ENCODE measurements at regions not wholly inside any gene's neighbourhood (a gene's known extent, or its start where the extent isn't known, plus 50 kb on each side); places are given as distances from the start of the nearest gene placed in this dataset.

GRCh38 chr13:99652141-99652540 lies 150.9 kb downstream of the TM9SF2 start:
- DNase-seq (ENCODE audit: extremely low read depth, low read depth), result no peak
- H3K4me3 ChIP-seq (replicated peaks; ENCODE audit: low read depth, low read length), result no peak overlapping the region
- TF ChIP-seq CTCF (IDR thresholded peaks at IDR 0.05; ENCODE audit: low read depth, low read length, missing control alignments), result no peak

- DNase-seq (ENCODE audit: extremely low read depth, low read depth), result no peak
- no peak overlapping the region for H3K4me3 ChIP-seq (replicated peaks; ENCODE audit: low read depth, low read length)
- no peak for TF ChIP-seq CTCF (IDR thresholded peaks at IDR 0.05; ENCODE audit: low read depth, low read length, missing control alignments)
These were observed 149.7 kb downstream of the TM9SF2 start for GRCh38 chr13:99651016-99651415.

- no peak for DNase-seq (ENCODE audit: extremely low read depth, low read depth)
- H3K4me3 ChIP-seq (replicated peaks; ENCODE audit: low read depth, low read length), result no peak overlapping the region
- no peak for TF ChIP-seq CTCF (IDR thresholded peaks at IDR 0.05; ENCODE audit: low read depth, low read length, missing control alignments)
These were observed 149.1 kb downstream of the TM9SF2 start for GRCh38 chr13:99650410-99650809.

GRCh38 chr13:99648927-99649326 lies 147.7 kb downstream of the TM9SF2 start:
- no peak overlapping the region for H3K4me3 ChIP-seq (replicated peaks; ENCODE audit: low read depth, low read length)
- DNase-seq (ENCODE audit: extremely low read depth, low read depth), result no peak
- no peak for TF ChIP-seq CTCF (IDR thresholded peaks at IDR 0.05; ENCODE audit: low read depth, low read length, missing control alignments)

- H3K4me3 ChIP-seq (replicated peaks; ENCODE audit: low read depth, low read length), result no peak overlapping the region
- no peak for TF ChIP-seq CTCF (IDR thresholded peaks at IDR 0.05; ENCODE audit: low read depth, low read length, missing control alignments)
- no peak for DNase-seq (ENCODE audit: extremely low read depth, low read depth)
These were observed 146.9 kb downstream of the TM9SF2 start for GRCh38 chr13:99648066-99648665.

- DNase-seq (ENCODE audit: extremely low read depth, low read depth), result no peak
- TF ChIP-seq CTCF (IDR thresholded peaks at IDR 0.05; ENCODE audit: low read depth, low read length, missing control alignments), result no peak
- H3K4me3 ChIP-seq (replicated peaks; ENCODE audit: low read depth, low read length), result no peak overlapping the region
These were observed 146.3 kb downstream of the TM9SF2 start for GRCh38 chr13:99647596-99647985.

Data from HFF-Myc (cell line).